ENCODE measurements at regions not wholly inside any gene's neighbourhood (a gene's known extent, or its start where the extent isn't known, plus 50 kb on each side); places are given as distances from the start of the nearest gene placed in this dataset.

DNA sequence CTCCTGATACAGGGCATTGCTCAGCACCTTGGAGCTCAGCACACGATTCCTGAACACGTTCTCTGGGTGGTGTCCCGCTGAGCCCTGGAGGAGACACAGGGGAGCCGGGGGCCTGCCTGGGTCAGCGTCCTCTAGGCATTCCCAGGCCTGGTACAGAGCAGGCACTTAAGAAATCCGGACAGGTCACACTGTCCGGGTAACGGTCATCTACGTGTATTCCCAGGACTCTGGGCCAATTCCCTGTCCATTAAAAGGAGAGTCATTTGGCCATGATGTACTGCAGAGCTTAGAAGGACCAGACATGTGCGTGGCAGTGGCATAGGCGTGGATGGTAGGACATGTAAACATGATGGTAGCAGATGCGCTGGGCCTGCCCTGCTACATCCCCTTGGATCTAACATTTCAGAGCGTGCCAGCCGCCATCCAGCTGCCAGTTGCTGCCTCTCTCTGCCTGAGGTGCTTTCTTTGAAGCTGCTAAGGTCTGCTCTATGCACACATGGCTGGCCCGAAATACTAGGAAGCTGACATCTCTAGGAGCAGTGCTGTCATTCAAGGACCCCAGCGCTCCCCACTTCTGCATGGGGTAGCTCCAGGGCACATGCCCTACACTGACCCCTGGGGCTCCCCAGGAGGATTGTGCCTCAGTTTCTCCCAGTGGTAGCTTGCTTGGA lies 273.1 kb upstream of the RTL1 start:
- DNase-seq (ENCODE audit: unreplicated experiment), result no peak
- Mint-ChIP-seq H3K4me3 (ENCODE audit: unreplicated experiment) (no peak overlapping the region), H3K36me3 (ENCODE audit: insufficient read depth, unreplicated experiment) (no peaks in the 10 kb centered on the region), H3K9me3 (ENCODE audit: unreplicated experiment) (peaks cover 18% of the 10 kb centered on the region), H3K27ac (ENCODE audit: low read depth, unreplicated experiment) (no peak overlapping the region), H3K27me3 (ENCODE audit: insufficient read depth, unreplicated experiment) (no peaks in the 10 kb centered on the region), H3K4me1 (ENCODE audit: insufficient read depth, unreplicated experiment) (peaks cover 5% of the 10 kb centered on the region)
- BruUV-seq (replicated peaks), result no TSS peak
- CTCF ChIA-PET, result no interaction called here
- POLR2A ChIA-PET, result no interaction called here
- intact Hi-C loops (cut with micrococcal nuclease), result no loop called here
- TF ChIP-seq, protein P1, sequence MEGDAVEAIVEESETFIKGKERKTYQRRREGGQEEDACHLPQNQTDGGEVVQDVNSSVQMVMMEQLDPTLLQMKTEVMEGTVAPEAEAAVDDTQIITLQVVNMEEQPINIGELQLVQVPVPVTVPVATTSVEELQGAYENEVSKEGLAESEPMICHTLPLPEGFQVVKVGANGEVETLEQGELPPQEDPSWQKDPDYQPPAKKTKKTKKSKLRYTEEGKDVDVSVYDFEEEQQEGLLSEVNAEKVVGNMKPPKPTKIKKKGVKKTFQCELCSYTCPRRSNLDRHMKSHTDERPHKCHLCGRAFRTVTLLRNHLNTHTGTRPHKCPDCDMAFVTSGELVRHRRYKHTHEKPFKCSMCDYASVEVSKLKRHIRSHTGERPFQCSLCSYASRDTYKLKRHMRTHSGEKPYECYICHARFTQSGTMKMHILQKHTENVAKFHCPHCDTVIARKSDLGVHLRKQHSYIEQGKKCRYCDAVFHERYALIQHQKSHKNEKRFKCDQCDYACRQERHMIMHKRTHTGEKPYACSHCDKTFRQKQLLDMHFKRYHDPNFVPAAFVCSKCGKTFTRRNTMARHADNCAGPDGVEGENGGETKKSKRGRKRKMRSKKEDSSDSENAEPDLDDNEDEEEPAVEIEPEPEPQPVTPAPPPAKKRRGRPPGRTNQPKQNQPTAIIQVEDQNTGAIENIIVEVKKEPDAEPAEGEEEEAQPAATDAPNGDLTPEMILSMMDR (IDR thresholded peaks at IDR 0.05; ENCODE audit: unreplicated experiment), result no peak

DNA sequence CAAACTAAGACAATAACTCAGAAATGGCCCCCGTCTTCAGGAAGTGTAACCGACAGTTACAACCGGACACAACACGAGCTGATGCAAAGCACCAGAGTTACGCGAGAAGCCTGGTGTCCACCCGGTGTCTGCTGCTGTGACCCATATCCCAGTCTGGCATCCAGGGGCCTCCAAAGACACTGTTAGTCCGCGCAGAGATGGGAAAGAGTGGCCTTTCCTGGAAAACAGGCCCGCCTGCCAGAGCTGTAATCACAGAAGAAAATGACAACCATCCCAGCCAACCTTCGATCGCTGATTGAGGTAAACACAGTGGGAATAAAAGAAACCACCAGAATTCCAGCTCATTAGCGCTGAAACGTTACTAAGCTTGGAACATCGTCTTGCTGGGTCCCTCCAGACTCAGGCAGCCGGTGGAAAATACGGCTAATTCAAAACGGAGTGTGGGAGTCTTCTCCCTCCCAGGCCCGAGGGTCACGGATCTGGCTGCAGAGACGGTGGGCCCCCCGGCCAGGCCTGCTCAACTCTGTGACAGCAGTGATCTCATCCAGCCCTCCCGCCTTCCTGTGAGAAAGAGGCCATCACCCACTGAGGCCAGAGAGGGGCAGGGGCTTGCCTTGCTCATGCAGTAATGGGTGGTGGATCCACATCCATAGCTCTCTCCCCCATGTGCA lies 273.9 kb upstream of the RTL1 start:
- DNase-seq (ENCODE audit: unreplicated experiment), result no peak
- Mint-ChIP-seq H3K9me3 (ENCODE audit: unreplicated experiment) (peaks cover 18% of the 10 kb centered on the region), H3K27me3 (ENCODE audit: insufficient read depth, unreplicated experiment) (no peaks in the 10 kb centered on the region), H3K4me1 (ENCODE audit: insufficient read depth, unreplicated experiment) (peaks cover 5% of the 10 kb centered on the region), H3K4me3 (ENCODE audit: unreplicated experiment) (no peak overlapping the region), H3K27ac (ENCODE audit: low read depth, unreplicated experiment) (no peak overlapping the region), H3K36me3 (ENCODE audit: insufficient read depth, unreplicated experiment) (no peaks in the 10 kb centered on the region)
- intact Hi-C loops (cut with micrococcal nuclease), result no loop called here
- POLR2A ChIA-PET, result no interaction called here
- BruUV-seq (replicated peaks), result no TSS peak
- CTCF ChIA-PET, result no interaction called here
- TF ChIP-seq, protein P1 (IDR thresholded peaks at IDR 0.05; ENCODE audit: unreplicated experiment), result no peak

DNA sequence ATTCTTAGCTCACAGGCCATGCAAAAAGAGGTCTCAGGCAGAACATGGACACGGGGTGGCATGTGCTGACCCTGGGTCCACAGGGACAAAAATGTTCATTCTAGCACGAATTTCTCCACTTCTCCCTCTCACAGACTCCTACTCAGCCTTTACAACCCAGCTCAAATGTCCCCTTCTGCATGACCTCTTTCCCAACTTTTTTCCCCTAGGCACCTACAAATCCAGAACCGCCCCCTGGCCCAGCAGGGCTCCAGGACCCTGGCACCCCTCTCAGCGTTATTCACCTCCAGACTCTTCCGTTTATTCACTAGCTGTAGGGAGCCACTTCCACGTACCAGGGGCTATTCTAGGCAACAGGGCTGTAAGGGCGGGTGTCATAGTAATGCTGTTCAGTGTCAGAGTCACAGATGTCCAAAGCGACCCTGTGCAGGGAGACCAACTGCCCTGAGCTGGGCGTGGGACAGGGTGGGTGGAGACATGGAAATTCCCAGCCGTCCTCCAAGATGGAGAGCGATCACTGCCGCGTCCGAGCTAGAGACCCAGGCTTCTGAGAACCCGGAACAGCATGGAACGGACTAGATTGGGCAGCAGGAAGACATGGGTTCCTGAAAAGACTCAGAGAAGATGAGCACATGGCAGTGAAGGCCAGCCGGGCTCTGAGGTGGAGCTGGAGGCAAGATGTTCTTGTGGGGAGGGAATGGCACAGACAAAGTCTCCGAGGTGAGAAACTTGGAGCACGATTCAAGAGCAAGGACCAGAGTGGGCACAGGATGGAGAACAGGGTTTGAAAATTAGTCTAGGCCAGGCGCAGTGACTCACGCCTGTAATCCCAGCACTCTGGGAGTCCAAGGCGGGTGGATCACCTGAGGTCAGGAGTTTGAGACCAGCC lies 274.9 kb upstream of the RTL1 start:
- CTCF ChIA-PET, result no interaction called here
- Mint-ChIP-seq H3K4me3 (ENCODE audit: unreplicated experiment) (no peak overlapping the region), H3K36me3 (ENCODE audit: insufficient read depth, unreplicated experiment) (no peaks in the 10 kb centered on the region), H3K27me3 (ENCODE audit: insufficient read depth, unreplicated experiment) (no peaks in the 10 kb centered on the region), H3K9me3 (ENCODE audit: unreplicated experiment) (peaks cover 14% of the 10 kb centered on the region), H3K27ac (ENCODE audit: low read depth, unreplicated experiment) (no peak overlapping the region), H3K4me1 (ENCODE audit: insufficient read depth, unreplicated experiment) (peaks cover 5% of the 10 kb centered on the region)
- TF ChIP-seq, protein P1 (IDR thresholded peaks at IDR 0.05; ENCODE audit: unreplicated experiment), result no peak
- DNase-seq (ENCODE audit: unreplicated experiment), result no peak
- BruUV-seq (replicated peaks), result no TSS peak
- intact Hi-C loops (cut with micrococcal nuclease), result no loop called here
- POLR2A ChIA-PET, result no interaction called here

DNA sequence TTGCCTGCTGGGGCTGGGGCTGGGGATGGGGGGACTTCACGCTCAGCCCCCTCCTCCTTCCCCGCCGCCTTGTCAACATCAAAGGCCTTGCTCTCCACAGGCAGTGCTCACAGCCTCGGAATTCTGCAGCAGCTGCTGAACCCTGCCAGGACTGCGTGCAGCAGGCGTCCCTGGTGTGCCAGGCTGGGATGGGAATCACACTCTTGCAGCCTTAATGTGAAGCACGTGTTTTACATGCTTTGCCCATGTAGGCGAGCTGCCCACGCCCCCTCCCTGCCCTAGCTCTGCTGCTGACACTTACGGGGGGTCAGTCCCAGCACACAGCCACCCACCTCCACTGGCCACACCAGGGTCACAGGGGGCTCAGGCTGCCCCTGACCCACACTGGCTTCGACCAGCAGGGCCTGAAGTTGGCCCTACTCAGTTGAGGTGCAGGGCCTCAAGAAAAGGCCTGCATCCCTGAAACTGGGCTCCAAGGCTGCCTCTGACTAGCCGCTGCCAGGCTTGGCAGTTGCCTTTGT lies 276.2 kb upstream of the RTL1 start:
- POLR2A ChIA-PET, result no interaction called here
- Mint-ChIP-seq H3K27me3 (ENCODE audit: insufficient read depth, unreplicated experiment) (no peaks in the 10 kb centered on the region), H3K9me3 (ENCODE audit: unreplicated experiment) (peaks cover 11% of the 10 kb centered on the region), H3K4me3 (ENCODE audit: unreplicated experiment) (no peak overlapping the region), H3K27ac (ENCODE audit: low read depth, unreplicated experiment) (no peak overlapping the region), H3K4me1 (ENCODE audit: insufficient read depth, unreplicated experiment) (peaks cover 5% of the 10 kb centered on the region), H3K36me3 (ENCODE audit: insufficient read depth, unreplicated experiment) (no peaks in the 10 kb centered on the region)
- DNase-seq (ENCODE audit: unreplicated experiment), result no peak
- no TSS peak for BruUV-seq (replicated peaks)
- TF ChIP-seq, protein P1 (IDR thresholded peaks at IDR 0.05; ENCODE audit: unreplicated experiment), result no peak
- intact Hi-C loops (cut with micrococcal nuclease), result no loop called here
- CTCF ChIA-PET, result no interaction called here
